ENCODE measurements at regions not wholly inside any gene's neighbourhood (a gene's known extent, or its start where the extent isn't known, plus 50 kb on each side); places are given as distances from the start of the nearest gene placed in this dataset.
"Not testable (repeated sequence)": the region's sequence is repeated elsewhere in the genome, so short reads cannot be mapped to it uniquely, and the experiment has no call there.

GRCh38 chr16:21542491-21543124 is 56.8 kb upstream of the METTL9 start:
- TF ChIP-seq CTCF, POLR2A (IDR thresholded peaks at IDR 0.05): not testable (repeated sequence)

Data from esophagus squamous epithelium (tissue), 4 donors.